WERI-Rb-1 (cell line): ENCODE measurements at regions not wholly inside any gene's neighbourhood (a gene's known extent, or its start where the extent isn't known, plus 50 kb on each side); places are given as distances from the start of the nearest gene placed in this dataset.
"Not testable (repeated sequence)": the region's sequence is repeated elsewhere in the genome, so short reads cannot be mapped to it uniquely, and the experiment has no call there.

Experiments
- DNase-seq: peaks from one replicate; pipeline ENCODE4 v3.0.0-alpha.2; 2020
- H3K27ac ChIP-seq: fragments of 250-450 bp; sonication (Bioruptor Pico); 2 replicates; pipeline ENCODE4 v1.5.1; 2020; ENCODE audit warnings: mild to moderate bottlenecking, moderate library complexity
- H3K27me3 ChIP-seq: fragments of 250-450 bp; sonication (Bioruptor Pico); 2 replicates; pipeline ENCODE4 v1.5.1; 2021; ENCODE audit warnings: mild to moderate bottlenecking, low read depth, moderate library complexity; ENCODE audit not compliant: insufficient read depth, severe bottlenecking
- H3K36me3 ChIP-seq: fragments of 250-450 bp; sonication (Bioruptor Pico); 2 replicates; pipeline ENCODE4 v1.5.1; 2020; ENCODE audit warnings: mild to moderate bottlenecking, moderate library complexity
- H3K4me3 ChIP-seq: 2 replicates; pipeline ENCODE4 v1.5.1; 2011; ENCODE audit warnings: low read depth, mild to moderate bottlenecking, control low read depth, low read length
- H3K9me3 ChIP-seq: fragments of 250-450 bp; sonication (Bioruptor Pico); 2 replicates; pipeline ENCODE4 v1.5.1; 2021; ENCODE audit warnings: mild to moderate bottlenecking, moderate library complexity; ENCODE audit not compliant: severe bottlenecking
- CTCF ChIP-seq: IDR thresholded peaks from 2 replicates; pipeline ENCODE4 v1.5.1; 2011; ENCODE audit warnings: low read depth, mild to moderate bottlenecking, control low read depth, inconsistent platforms, low read length

GRCh38 chr6:80793411-80793810 lies 686.9 kb downstream of the BCKDHB start:
- no peak overlapping the region for H3K27ac ChIP-seq
- no peak for DNase-seq
- no peaks in the 10 kb centered on the region for H3K27me3 ChIP-seq
- H3K4me3 ChIP-seq, result no peak overlapping the region
- TF ChIP-seq CTCF, result no peak
- H3K9me3 ChIP-seq, result no peaks in the 10 kb centered on the region
- H3K36me3 ChIP-seq, result no peaks in the 10 kb centered on the region

GRCh38 chr6:80792151-80792550 lies 685.7 kb downstream of the BCKDHB start:
- Histone ChIP-seq H3K27me3 (no peaks in the 10 kb centered on the region), H3K27ac (no peak overlapping the region), H3K9me3 (no peaks in the 10 kb centered on the region), H3K36me3 (no peaks in the 10 kb centered on the region), H3K4me3 (no peak overlapping the region)
- no peak for DNase-seq
- TF ChIP-seq CTCF, result no peak

- Histone ChIP-seq H3K9me3 (no peaks in the 10 kb centered on the region), H3K4me3 (no peak overlapping the region), H3K36me3 (no peaks in the 10 kb centered on the region), H3K27ac (no peak overlapping the region), H3K27me3 (no peaks in the 10 kb centered on the region)
- no peak for DNase-seq
- no peak for TF ChIP-seq CTCF
These were observed 683.6 kb downstream of the BCKDHB start for GRCh38 chr6:80789912-80790570.

- not testable (repeated sequence) for H3K27me3 ChIP-seq, H3K4me3 ChIP-seq, DNase-seq, H3K36me3 ChIP-seq, H3K9me3 ChIP-seq, H3K27ac ChIP-seq
These were observed 676.8 kb downstream of the BCKDHB start for GRCh38 chr6:80783271-80783670.

GRCh38 chr6:80771941-80772340 lies 665.5 kb downstream of the BCKDHB start:
- no peak for TF ChIP-seq CTCF
- no peak overlapping the region for H3K27ac ChIP-seq
- no peak overlapping the region for H3K4me3 ChIP-seq
- no peaks in the 10 kb centered on the region for H3K27me3 ChIP-seq
- no peak for DNase-seq
- no peaks in the 10 kb centered on the region for H3K36me3 ChIP-seq
- no peaks in the 10 kb centered on the region for H3K9me3 ChIP-seq

GRCh38 chr6:80769106-80769505 lies 662.6 kb downstream of the BCKDHB start:
- Histone ChIP-seq H3K36me3 (no peaks in the 10 kb centered on the region), H3K27me3 (no peaks in the 10 kb centered on the region)

More at GRCh38 chr6:80769106-80769505, 662.6 kb downstream of the BCKDHB start:
- Histone ChIP-seq H3K9me3 (no peaks in the 10 kb centered on the region), H3K27ac (no peak overlapping the region), H3K4me3 (no peak overlapping the region)
- DNase-seq, result no peak
- no peak for TF ChIP-seq CTCF
